Right cardiac atrium (tissue), 5 donors: ENCODE measurements at regions not wholly inside any gene's neighbourhood (a gene's known extent, or its start where the extent isn't known, plus 50 kb on each side); places are given as distances from the start of the nearest gene placed in this dataset.

Source experiments
- ATAC-seq, 2 donors: fragments of 200-7000 bp; cut with Tn5 transposase; one replicate each; pipeline versions ENCODE4 v1.8.0 to v1.9.1; 2020; ENCODE audit warnings: moderate library complexity in 2 of 2, mild to moderate bottlenecking in 1 of 2
- DNase-seq, 3 donors: peaks; one replicate each; pipeline ENCODE4 v3.0.0-alpha.2; 2020
- H3K27ac ChIP-seq: one replicate; pipeline ENCODE4 v1.5.1; 2013; ENCODE audit warnings: mild to moderate bottlenecking, low read length, control low read depth, moderate library complexity
- H3K27me3 ChIP-seq: one replicate; pipeline ENCODE4 v1.6.1; 2013; ENCODE audit not compliant: control insufficient read depth, insufficient read depth
- H3K4me1 ChIP-seq: one replicate; pipeline ENCODE4 v1.6.1; 2013; ENCODE audit warnings: low read length; ENCODE audit not compliant: control insufficient read depth, insufficient read depth
- H3K4me3 ChIP-seq: one replicate; pipeline ENCODE4 v1.5.1; 2013; ENCODE audit warnings: low read length, control low read depth
- H3K9me3 ChIP-seq: one replicate; pipeline ENCODE4 v1.6.1; 2013; ENCODE audit warnings: low read length; ENCODE audit not compliant: control insufficient read depth
- WGBS: extraction: QIAGEN DNeasy Blood & Tissue Kit; methylation state at CpG from one replicate; pipeline ENCODE4 v1.1.7; 2013; 5-methylcytosine and 5-hydroxymethylcytosine counted together
- intact Hi-C, 4 donors: fragments of 100-400 bp; cut with DNase I; formaldehyde crosslinking; loops; one replicate each; pipeline versions ENCODE4 v1.11.0 to v1.14.0; 2022 to 2023
- donor health status: healthy with polysubstance abuse.
- donor health status: DM: no; HTN: yes; CAD: no.
- donor health status: DM: no; HTN: no; CAD: no.
- donor health status: DM: no; HTN: yes; CAD: no; lungs with severe emphysema.
- donor health status: DM: yes; HTN: yes; CAD: no.

DNA sequence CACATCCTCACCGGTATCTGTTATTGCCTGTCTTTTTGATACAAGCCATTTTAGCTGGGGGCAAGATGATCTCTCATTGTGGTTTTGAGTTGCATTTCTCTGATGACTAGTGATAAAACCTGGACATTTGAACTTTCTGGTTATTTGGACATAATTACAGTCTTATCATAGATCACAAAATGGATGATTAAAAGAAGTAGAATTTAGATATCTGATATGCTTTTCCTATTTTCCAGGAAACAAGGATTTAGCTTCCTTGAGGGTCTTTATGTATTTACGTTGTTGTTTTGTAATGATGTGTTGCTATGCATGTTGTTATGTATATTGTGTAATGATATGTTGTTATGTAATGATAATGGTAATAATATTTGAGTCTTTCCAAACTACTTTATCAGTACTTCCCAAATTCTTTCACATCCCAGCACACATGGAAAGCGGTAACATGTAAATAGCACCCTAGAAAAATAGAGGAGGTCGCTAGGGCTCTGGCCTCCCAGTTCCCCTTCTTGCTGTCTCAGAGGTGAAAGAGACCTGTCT lies 53.8 kb downstream of the GJD2 start:
- H3K9me3 ChIP-seq, result no peaks in the 10 kb centered on the region
- DNase-seq (no peak), ATAC-seq (no peak)
- H3K4me1 ChIP-seq, result no peaks in the 10 kb centered on the region
- H3K4me3 ChIP-seq, result no peak overlapping the region
- 78% methylated on average over 4 of the region's 4 CpGs for WGBS
- no peaks in the 10 kb centered on the region for H3K27me3 ChIP-seq
- intact Hi-C loops, result loop anchor here in 1 of 4 donors (10.0 kb wide), 1 partner anchor 214 kb away; no protein-coding TSS in a partner anchor
- no peak overlapping the region for H3K27ac ChIP-seq

DNA sequence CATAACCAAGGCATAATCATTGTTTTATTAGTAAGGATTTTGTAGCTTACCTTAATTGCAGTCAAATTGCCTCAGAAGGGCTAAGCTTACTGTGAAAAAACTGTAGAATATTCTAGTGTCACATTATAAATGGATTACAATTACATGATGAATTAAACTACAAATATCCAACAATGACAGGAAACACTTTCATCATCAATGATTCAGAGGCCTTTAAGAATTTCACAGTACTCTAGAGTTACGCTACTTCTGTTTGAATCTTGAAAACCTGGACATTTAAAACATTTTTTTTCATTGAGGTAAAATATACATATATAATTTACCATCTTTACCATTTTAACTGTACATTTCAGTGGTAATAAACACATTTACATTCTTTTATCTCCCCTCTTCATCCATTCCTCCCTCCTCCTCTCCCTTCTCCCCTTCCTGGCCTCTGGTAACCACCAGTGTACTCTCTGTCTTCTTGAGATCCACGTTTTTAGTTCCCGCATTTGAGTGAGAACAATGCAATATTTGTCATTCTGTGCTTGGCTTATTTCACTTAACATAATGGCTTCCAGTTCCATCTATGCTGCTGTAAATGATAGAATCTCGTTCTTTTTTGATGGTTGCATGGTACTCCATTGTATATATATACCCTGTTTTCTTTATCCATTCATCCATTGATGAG lies 54.7 kb downstream of the GJD2 start:
- Histone ChIP-seq H3K4me3 (no peak overlapping the region), H3K27ac (no peak overlapping the region), H3K4me1 (no peaks in the 10 kb centered on the region), H3K27me3 (no peaks in the 10 kb centered on the region), H3K9me3 (no peaks in the 10 kb centered on the region)
- WGBS, result 69% methylated on average over 4 of the region's 4 CpGs
- intact Hi-C loops, result loop anchor here in 1 of 4 donors (10.0 kb wide), 1 partner anchor 215 kb away; no protein-coding TSS in a partner anchor
- DNase-seq (no peak), ATAC-seq (no peak)

DNA sequence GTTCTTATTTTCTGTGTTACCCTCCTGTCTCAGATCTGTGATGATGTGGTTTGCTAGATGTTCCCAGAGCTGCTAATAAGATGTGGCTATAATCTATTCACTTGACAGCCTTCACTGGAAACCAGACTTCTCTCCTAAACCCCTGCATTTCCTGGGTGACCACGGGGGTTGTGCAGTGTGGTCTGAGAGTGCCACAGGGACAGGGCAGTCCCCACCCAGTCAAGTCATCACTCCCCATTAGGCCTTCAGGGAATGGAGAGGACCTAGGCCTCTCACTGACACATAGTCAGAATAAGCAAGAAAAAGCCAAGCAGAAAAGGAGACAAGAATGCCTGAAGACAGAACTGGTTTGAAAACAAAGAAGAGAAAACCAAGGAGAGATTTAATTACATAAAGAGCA lies 58.3 kb downstream of the GJD2 start:
- Histone ChIP-seq H3K4me3 (no peak overlapping the region), H3K4me1 (no peaks in the 10 kb centered on the region), H3K27me3 (no peaks in the 10 kb centered on the region), H3K27ac (no peak overlapping the region), H3K9me3 (no peaks in the 10 kb centered on the region)
- DNase-seq (no peak), ATAC-seq (no peak)
- 49% methylated on average over 1 of the region's 1 CpG for WGBS
- intact Hi-C loops, result no loop called here

DNA sequence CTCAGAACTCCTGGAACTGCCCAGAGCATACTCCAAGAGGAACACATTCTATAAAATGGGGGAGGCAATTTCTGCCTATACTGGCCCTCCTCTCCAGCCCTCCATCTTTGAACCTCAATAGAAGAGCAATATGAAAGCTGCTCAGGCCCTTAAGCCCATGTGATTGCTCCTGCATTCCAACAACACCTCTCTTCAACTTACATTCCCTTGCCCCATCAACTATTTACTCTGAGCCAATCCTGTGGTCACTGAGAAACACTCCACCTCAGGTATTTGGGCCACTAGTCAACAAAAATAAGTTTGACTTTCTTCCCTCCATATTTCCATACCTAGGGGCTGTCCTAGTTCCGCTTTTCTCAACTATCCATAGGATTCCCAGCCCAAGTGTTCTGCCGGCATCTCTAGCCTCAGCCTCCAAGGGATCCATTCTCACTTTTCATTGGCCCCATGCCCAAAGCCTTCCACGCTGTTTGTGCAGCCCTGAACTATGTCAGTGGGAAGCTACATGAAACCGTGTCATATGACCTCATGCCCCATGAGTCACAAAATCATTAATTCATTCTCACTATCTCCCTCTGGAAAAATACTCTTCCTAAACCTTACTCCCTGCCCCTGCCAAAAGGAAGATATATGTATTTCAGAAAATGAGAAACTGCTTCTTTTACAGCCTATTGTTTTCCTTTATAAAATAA lies 61.6 kb downstream of the GJD2 start:
- intact Hi-C loops, result no loop called here
- Histone ChIP-seq H3K4me1 (no peaks in the 10 kb centered on the region), H3K27me3 (no peaks in the 10 kb centered on the region), H3K4me3 (no peak overlapping the region), H3K27ac (no peak overlapping the region), H3K9me3 (no peaks in the 10 kb centered on the region)
- DNase-seq (no peak), ATAC-seq (no peak)
- 55% methylated on average over 4 of the region's 4 CpGs for WGBS

DNA sequence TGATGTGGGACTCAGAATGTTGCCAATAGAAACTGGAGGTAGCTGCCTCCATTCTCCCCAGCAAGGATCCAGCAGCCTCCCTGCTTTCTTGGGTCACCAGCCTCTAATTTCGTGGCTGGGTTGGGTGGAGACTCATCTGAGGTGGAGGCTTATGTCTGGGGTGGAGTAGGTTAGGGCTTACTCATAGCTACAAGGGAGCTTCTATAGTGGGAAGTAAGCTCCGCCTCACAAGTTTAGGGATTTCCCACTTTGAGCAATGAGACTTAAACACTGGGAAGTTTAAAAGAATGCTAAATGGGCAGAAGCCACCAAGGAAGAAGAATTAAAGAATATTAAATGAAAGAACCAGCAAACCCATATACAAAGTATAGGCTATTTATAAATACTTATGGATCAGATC lies 63.8 kb downstream of the GJD2 start:
- no peak overlapping the region for H3K4me3 ChIP-seq
- 62% methylated on average over 2 of the region's 2 CpGs for WGBS
- no peaks in the 10 kb centered on the region for H3K27me3 ChIP-seq
- H3K4me1 ChIP-seq, result no peaks in the 10 kb centered on the region
- H3K27ac ChIP-seq, result no peak overlapping the region
- intact Hi-C loops, result no loop called here
- H3K9me3 ChIP-seq, result no peaks in the 10 kb centered on the region
- DNase-seq (no peak), ATAC-seq (no peak)

DNA sequence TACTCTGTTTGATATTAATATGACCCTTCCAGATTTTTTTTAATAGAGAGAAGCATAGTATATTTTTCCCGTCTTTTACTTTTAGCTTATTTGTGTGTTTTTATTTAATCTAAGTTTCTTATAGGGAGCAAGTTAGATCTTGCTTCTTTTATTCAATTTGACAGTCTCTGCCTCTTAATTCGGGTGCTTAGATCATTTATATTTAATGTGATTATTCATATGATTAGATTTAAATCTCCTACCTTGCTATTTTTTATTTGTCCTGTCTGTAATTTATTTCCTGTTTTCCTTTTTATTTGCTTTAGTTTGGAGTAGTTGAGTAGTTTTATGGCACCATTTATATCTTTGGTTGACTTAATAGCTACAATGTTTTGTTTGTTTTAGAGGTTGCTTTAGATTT lies 66.1 kb downstream of the GJD2 start:
- Histone ChIP-seq H3K27me3 (no peaks in the 10 kb centered on the region), H3K27ac (no peak overlapping the region), H3K4me1 (no peaks in the 10 kb centered on the region), H3K4me3 (no peak overlapping the region), H3K9me3 (no peaks in the 10 kb centered on the region)
- DNase-seq (no peak), ATAC-seq (no peak)
- 61% methylated on average over 2 of the region's 2 CpGs for WGBS
- intact Hi-C loops, result no loop called here

DNA sequence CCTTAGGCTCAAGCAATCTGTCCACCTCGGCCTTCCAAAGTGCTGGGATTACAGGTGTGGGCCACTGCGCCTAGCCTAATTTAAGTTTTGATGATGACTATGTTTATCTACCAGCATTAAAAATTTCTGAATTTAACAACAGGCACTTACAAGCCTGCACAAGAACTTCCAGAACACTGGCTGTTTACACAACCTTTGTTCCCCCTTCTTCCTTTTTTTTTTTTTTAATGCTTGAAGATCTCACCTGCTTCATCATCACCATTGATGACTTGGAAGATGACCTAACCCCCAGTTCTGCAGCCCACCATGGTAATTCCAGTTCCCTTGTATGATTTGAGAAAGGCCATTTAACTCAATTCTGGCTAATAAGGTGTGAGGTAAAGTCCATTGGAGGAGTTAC lies 70.4 kb downstream of the GJD2 start:
- H3K27ac ChIP-seq, result no peak overlapping the region
- no peaks in the 10 kb centered on the region for H3K27me3 ChIP-seq
- H3K9me3 ChIP-seq, result no peaks in the 10 kb centered on the region
- DNase-seq (no peak), ATAC-seq (no peak)
- intact Hi-C loops, result no loop called here
- no peaks in the 10 kb centered on the region for H3K4me1 ChIP-seq
- 85% methylated on average over 2 of the region's 2 CpGs for WGBS
- H3K4me3 ChIP-seq, result no peak overlapping the region

DNA sequence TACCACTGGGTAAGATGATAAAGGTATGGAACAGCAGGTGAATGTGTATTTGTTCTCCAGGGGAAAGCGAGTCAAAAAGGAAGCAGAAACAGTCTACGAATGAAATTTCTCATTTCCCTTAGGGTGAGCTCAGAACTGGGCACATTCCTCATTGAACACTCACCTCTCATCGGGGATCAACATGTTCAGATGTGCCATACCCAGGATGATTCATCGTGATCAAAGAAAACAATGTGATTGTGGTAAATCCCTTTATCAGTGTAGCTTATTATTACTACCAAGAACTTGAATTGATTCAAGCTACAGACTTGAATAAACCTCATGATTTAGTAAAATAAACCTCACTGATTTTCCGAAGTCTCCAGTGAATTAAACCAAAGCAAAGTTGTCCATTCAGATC lies 72.1 kb downstream of the GJD2 start:
- intact Hi-C loops, result no loop called here
- Histone ChIP-seq H3K27ac (no peak overlapping the region), H3K9me3 (no peaks in the 10 kb centered on the region), H3K4me1 (no peaks in the 10 kb centered on the region), H3K4me3 (no peak overlapping the region), H3K27me3 (no peaks in the 10 kb centered on the region)
- DNase-seq (no peak), ATAC-seq (no peak)
- WGBS, result 81% methylated on average over 5 of the region's 5 CpGs

DNA sequence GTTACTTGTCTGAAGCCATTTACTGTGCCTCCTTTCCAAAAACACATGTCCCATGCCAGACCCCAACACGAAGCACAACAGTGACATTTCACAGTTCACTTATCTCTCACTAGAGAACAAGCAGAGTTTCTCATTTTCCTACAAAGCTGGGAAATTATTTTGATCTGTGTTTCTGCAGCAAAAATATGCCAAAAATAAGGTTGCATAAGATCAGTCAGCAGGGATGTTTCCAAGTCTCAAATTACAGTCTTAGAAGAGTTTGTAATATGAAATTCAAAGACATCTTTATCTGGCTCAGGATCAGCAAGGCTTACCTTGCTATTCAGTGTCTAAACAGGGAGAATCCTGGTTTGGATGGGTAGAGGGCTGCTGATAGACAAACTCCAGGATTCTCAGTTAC lies 75.5 kb downstream of the GJD2 start:
- Histone ChIP-seq H3K4me3 (no peak overlapping the region), H3K27me3 (peaks cover 7% of the 10 kb centered on the region), H3K27ac (no peak overlapping the region), H3K9me3 (no peaks in the 10 kb centered on the region), H3K4me1 (no peaks in the 10 kb centered on the region)
- DNase-seq (no peak), ATAC-seq (no peak)
- intact Hi-C loops, result no loop called here
- WGBS, result 20% methylated on average over 1 of the region's 1 CpG

DNA sequence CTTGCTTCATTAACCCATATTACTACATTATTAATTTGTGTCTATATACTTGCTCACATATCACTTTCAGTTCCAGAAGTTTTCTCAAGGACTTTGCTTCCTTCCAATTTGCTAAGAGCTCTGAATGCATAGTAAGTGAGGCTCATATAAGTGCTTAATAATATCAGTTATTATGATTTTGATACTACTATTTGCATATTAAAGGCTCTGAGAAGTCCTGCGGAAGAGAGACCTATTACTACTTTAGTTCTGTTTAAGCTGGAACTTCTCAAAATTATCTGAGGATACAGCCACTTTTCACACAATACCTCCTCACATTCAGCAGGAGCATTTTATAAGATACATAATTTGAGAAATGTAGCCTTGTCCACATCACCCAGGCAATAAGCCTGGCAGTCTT lies 81.6 kb downstream of the GJD2 start:
- Histone ChIP-seq H3K27ac (no peak overlapping the region), H3K27me3 (peaks cover 7% of the 10 kb centered on the region), H3K4me1 (no peaks in the 10 kb centered on the region), H3K9me3 (no peaks in the 10 kb centered on the region), H3K4me3 (no peak overlapping the region)
- intact Hi-C loops, result no loop called here
- DNase-seq (no peak), ATAC-seq (no peak)
- 90% methylated on average over 1 of the region's 1 CpG for WGBS

DNA sequence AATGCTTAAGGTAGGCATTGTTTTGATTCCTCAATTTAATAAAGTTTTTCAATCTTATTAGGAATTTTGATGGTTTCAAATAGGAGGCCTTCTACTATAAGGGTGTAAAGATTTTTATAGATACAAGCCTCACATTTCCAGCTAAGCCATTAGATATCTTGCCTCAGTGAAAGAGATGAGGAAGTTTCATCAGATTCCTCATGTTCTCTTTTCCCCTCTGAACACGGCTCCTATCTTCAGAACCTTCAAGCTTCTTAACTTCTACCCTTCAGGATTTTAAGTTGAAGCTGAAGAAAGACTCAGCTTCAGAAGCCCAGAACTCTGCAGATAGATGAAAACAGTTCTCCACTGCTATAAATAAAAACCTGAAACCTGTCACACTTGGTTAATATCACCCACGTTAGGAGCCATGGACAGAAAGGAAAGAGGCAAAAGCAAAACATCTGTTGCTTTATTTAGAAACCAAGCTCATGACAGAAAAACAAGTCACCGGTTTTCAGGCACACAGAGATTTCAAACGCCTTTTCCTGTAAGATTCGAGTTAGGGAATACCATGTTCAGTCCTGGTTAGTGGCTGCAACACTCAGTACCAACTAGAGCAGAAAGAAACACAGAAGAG lies 82.2 kb upstream of the GOLGA8B start:
- Histone ChIP-seq H3K27me3 (no peaks in the 10 kb centered on the region), H3K27ac (no peak overlapping the region), H3K4me1 (no peaks in the 10 kb centered on the region), H3K9me3 (no peaks in the 10 kb centered on the region), H3K4me3 (no peak overlapping the region)
- intact Hi-C loops, result no loop called here
- DNase-seq, result no peak
- WGBS, result 25% methylated on average over 5 of the region's 5 CpGs
- no peak for ATAC-seq
